G401.6 (cell line): ENCODE measurements at regions not wholly inside any gene's neighbourhood (a gene's known extent, or its start where the extent isn't known, plus 50 kb on each side); places are given as distances from the start of the nearest gene placed in this dataset.

ENCODE experiments used
- FAIRE-seq: peaks from 2 replicates; lab custom pipeline; 2012; peaks lifted over from hg19 to GRCh38; lab: Jason Lieb, UNC

GRCh38 chr21:24323536-24323935 lies 1283.7 kb downstream of the MRPL39 start:
- FAIRE-seq = no peak

GRCh38 chr21:24316277-24316922 lies 1290.9 kb downstream of the MRPL39 start:
- no peak for FAIRE-seq

- FAIRE-seq = no peak
Observed at GRCh38 chr21:24310788-24311187, 1296.5 kb downstream of the MRPL39 start.

- no peak for FAIRE-seq
Observed at GRCh38 chr21:24308183-24308582, 1299.1 kb downstream of the MRPL39 start.

GRCh38 chr21:24302400-24302799 lies 1304.9 kb downstream of the MRPL39 start:
- FAIRE-seq = no peak

- FAIRE-seq = no peak
Observed at GRCh38 chr21:24298040-24298439, 1309.2 kb downstream of the MRPL39 start.

- no peak for FAIRE-seq
Observed at GRCh38 chr21:24294171-24294570, 1313.1 kb downstream of the MRPL39 start.

- FAIRE-seq = no peak
Observed at GRCh38 chr21:24290151-24290833, 1317.0 kb downstream of the MRPL39 start.

- FAIRE-seq = no peak
Observed at GRCh38 chr21:24289539-24289938, 1317.7 kb downstream of the MRPL39 start.

- FAIRE-seq = no peak
Observed at GRCh38 chr21:24280596-24280995, 1326.7 kb downstream of the MRPL39 start.

GRCh38 chr21:24278711-24279110 lies 1328.6 kb downstream of the MRPL39 start:
- FAIRE-seq = no peak

- FAIRE-seq = no peak
Observed at GRCh38 chr21:24276204-24276603, 1331.1 kb downstream of the MRPL39 start.

GRCh38 chr21:24275616-24276015 lies 1331.7 kb downstream of the MRPL39 start:
- no peak for FAIRE-seq

- FAIRE-seq = no peak
Observed at GRCh38 chr21:24272521-24272938, 1334.8 kb downstream of the MRPL39 start.

GRCh38 chr21:24265987-24266386 lies 1341.3 kb downstream of the MRPL39 start:
- no peak for FAIRE-seq

- FAIRE-seq = no peak
Observed at GRCh38 chr21:24260751-24261150, 1346.5 kb downstream of the MRPL39 start.

- FAIRE-seq = no peak
Observed at GRCh38 chr21:24259241-24259640, 1348.0 kb downstream of the MRPL39 start.

GRCh38 chr21:24255591-24255990 lies 1351.7 kb downstream of the MRPL39 start:
- no peak for FAIRE-seq

GRCh38 chr21:24225431-24225830 lies 1381.8 kb downstream of the MRPL39 start:
- no peak for FAIRE-seq

- no peak for FAIRE-seq
Observed at GRCh38 chr21:24224422-24224821, 1382.9 kb downstream of the MRPL39 start.

GRCh38 chr21:24223624-24224023 lies 1383.7 kb downstream of the MRPL39 start:
- no peak for FAIRE-seq

GRCh38 chr21:24222676-24223075 lies 1384.6 kb downstream of the MRPL39 start:
- FAIRE-seq = no peak

- FAIRE-seq = no peak
Observed at GRCh38 chr21:24220446-24220845, 1386.8 kb downstream of the MRPL39 start.

GRCh38 chr21:24217151-24217550 lies 1390.1 kb downstream of the MRPL39 start:
- FAIRE-seq = no peak
